ENCODE measurements at regions not wholly inside any gene's neighbourhood (a gene's known extent, or its start where the extent isn't known, plus 50 kb on each side); places are given as distances from the start of the nearest gene placed in this dataset.

DNA sequence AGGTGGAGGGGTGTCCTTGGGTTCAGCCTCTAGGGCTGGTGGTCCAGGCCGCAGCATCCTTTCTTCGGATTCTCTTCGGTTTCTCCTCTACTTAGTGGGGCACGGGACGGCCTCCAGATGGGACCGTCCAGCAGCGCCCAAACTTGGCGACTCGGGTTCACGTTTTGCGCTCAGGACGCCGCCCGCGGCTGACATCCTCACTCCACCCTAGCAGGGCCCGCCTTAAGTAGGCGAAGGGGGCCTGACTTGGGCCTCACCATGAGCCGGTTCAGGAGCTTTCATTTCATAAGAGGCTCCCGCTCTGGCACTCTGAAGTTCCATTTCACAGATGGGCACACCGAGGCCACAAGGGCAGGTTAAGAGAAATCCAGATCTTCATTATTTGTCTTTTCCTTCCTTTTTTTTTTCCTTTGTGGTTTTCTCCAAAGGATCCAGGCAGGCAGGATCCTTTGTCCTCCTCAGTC, 141.2 kb downstream of the SEC14L1 start (continued):
- TF ChIP-seq RXRA (CRISPR knock-in tag; IDR thresholded peaks at IDR 0.05): no peak
- peak; percentile 25 for TF ChIP-seq U2AF1 (optimal IDR thresholded peaks at IDR 0.05; ENCODE audit: low read depth, low read length)
- no peak for TF ChIP-seq ZMYM4 (CRISPR knock-in tag; IDR thresholded peaks at IDR 0.05)
- TF ChIP-seq RXRB (CRISPR knock-in tag; IDR thresholded peaks at IDR 0.05; ENCODE audit: borderline replicate concordance): peak; percentile 12; the same call in 1 of the 2 replicates
- TF ChIP-seq NRL (CRISPR knock-in tag; IDR thresholded peaks at IDR 0.05; ENCODE audit: borderline replicate concordance): no peak
- 0 out of 2 replicates have a peak, but pooled peaks have one; percentile 2 for TF ChIP-seq ARID5B (CRISPR knock-in tag; IDR thresholded peaks at IDR 0.05)
- TF ChIP-seq MYC (CRISPR knock-in tag; IDR thresholded peaks at IDR 0.05; ENCODE audit: borderline replicate concordance): no peak; the same call in 1 of the 2 replicates
- peak; percentile 6; the same call in 1 of the 2 replicates for TF ChIP-seq SALL2 (CRISPR knock-in tag; IDR thresholded peaks at IDR 0.05)
- no peak; the same call in 1 of the 2 replicates for TF ChIP-seq ZNF275 (CRISPR knock-in tag; IDR thresholded peaks at IDR 0.05; ENCODE audit: borderline replicate concordance)
- peak; percentile 79 for TF ChIP-seq AGO2 (optimal IDR thresholded peaks at IDR 0.05; ENCODE audit: low read depth, low read length)
- no peak; the same call in 1 of the 2 replicates for TF ChIP-seq ZNF782 (CRISPR knock-in tag; IDR thresholded peaks at IDR 0.05; ENCODE audit: borderline replicate concordance)
- 0 out of 2 replicates have a peak, but pooled peaks have one; percentile 5 for TF ChIP-seq ZNF547 (CRISPR knock-in tag; IDR thresholded peaks at IDR 0.05)
- no peak for TF ChIP-seq HIVEP1 (CRISPR knock-in tag; IDR thresholded peaks at IDR 0.05)
- TF ChIP-seq, protein P1, sequence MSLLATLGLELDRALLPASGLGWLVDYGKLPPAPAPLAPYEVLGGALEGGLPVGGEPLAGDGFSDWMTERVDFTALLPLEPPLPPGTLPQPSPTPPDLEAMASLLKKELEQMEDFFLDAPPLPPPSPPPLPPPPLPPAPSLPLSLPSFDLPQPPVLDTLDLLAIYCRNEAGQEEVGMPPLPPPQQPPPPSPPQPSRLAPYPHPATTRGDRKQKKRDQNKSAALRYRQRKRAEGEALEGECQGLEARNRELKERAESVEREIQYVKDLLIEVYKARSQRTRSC (CRISPR knock-in tag; IDR thresholded peaks at IDR 0.05; ENCODE audit: low read depth): no peak
- TF ChIP-seq, protein P2, sequence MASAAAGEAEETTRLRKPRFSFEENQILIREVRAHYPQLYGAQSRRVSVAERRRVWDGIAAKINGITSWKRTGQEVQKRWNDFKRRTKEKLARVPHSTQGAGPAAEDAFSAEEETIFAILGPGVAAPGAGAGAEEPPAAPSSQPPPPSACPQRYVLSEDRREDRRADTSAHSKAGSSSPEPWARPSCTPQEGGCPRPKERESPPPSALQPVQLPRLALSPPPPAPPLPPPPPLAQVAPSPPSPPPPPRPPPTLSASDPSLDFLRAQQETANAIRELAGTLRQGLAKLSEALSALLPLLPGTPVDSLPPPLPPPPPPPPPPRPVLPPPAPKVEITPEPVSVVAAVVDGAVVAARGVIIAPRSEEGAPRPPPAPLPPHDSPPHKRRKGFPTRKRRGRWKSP (CRISPR knock-in tag; IDR thresholded peaks at IDR 0.05): peak; percentile 97
- TF ChIP-seq ZNF749 (CRISPR knock-in tag; IDR thresholded peaks at IDR 0.05; ENCODE audit: borderline replicate concordance): no peak
- TF ChIP-seq, protein P3, sequence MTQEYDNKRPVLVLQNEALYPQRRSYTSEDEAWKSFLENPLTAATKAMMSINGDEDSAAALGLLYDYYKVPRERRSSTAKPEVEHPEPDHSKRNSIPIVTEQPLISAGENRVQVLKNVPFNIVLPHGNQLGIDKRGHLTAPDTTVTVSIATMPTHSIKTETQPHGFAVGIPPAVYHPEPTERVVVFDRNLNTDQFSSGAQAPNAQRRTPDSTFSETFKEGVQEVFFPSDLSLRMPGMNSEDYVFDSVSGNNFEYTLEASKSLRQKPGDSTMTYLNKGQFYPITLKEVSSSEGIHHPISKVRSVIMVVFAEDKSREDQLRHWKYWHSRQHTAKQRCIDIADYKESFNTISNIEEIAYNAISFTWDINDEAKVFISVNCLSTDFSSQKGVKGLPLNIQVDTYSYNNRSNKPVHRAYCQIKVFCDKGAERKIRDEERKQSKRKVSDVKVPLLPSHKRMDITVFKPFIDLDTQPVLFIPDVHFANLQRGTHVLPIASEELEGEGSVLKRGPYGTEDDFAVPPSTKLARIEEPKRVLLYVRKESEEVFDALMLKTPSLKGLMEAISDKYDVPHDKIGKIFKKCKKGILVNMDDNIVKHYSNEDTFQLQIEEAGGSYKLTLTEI (CRISPR knock-in tag; conservative IDR thresholded peaks at IDR 0.05): no peak
- no peak for TF ChIP-seq TCF7 (IDR thresholded peaks at IDR 0.05; ENCODE audit: low read depth)
- TF ChIP-seq JUND (CRISPR knock-in tag; IDR thresholded peaks at IDR 0.05): no peak
- no peak for TF ChIP-seq NFIC (IDR thresholded peaks at IDR 0.05; ENCODE audit: low read length)
- no peak for TF ChIP-seq ZNF354B (CRISPR knock-in tag; IDR thresholded peaks at IDR 0.05)
- 0 out of 2 replicates have a peak, but pooled peaks have one; percentile 7 for TF ChIP-seq ZNF225 (CRISPR knock-in tag; IDR thresholded peaks at IDR 0.05)
- TF ChIP-seq MAF1 (CRISPR knock-in tag; IDR thresholded peaks at IDR 0.05; ENCODE audit: borderline replicate concordance): no peak; the same call in 1 of the 2 replicates

Measured in HepG2 (cell line).